K562 (cell line): ENCODE measurements at regions not wholly inside any gene's neighbourhood (a gene's known extent, or its start where the extent isn't known, plus 50 kb on each side); places are given as distances from the start of the nearest gene placed in this dataset.

ENCODE experiments used
- ATAC-seq: fragments of 200-7000 bp; cut with Tn5 transposase; 3 replicates; pipeline ENCODE4 v1.9.1; 2020; ENCODE audit warnings: moderate library complexity
- BruUV-seq: library from RNA; stranded (reverse); fragments of 400-500 nt; replicated peaks from 2 replicates; lab custom pipeline; 2021; lab: Mats Ljungman, UMichigan
- CTCF ChIA-PET: fragments of 300-600 bp; formaldehyde crosslinking; extraction: SDS; loops from one replicate; lab custom pipeline; 2021; ENCODE audit warnings: low intra/inter-chr PET ratio; lab: Yijun Ruan, JAX
- POLR2A ChIA-PET: fragments of 300-600, 350-650 bp; sonication (Branson Sonifier 250); formaldehyde crosslinking; extraction: SDS; loops from one replicate; lab custom pipeline; 2021; ENCODE audit warnings: antibody characterized with exemption, inconsistent platforms; lab: Yijun Ruan, JAX
- DNase-seq, 4 experiments: peaks; one replicate each; pipeline versions ENCODE4 v3.0.0 to v3.0.0-alpha.2; 2011 to 2018; ENCODE audit warnings: low spot score in 3 of 4, mixed read lengths in 3 of 4; ENCODE audit errors: extremely low read depth in 1 of 4
- FAIRE-seq: peaks from 2 replicates; lab custom pipeline; 2011; peaks lifted over from hg19 to GRCh38; lab: Jason Lieb, UNC
- H2AFZ ChIP-seq: 2 replicates; pipeline ENCODE4 v1.6.0; 2011; ENCODE audit warnings: low read depth, low read length, control low read depth, inconsistent platforms
- H3K27ac ChIP-seq: fragments of 200-600 bp; 3 replicates; pipeline ENCODE4 v1.8.0; 2011; ENCODE audit warnings: low read depth, mild to moderate bottlenecking, control low read depth, inconsistent platforms, low read length, moderate library complexity, mixed read lengths; ENCODE audit errors: extremely low read depth
- H3K27me3 ChIP-seq, 2 experiments: fragments of 300-600 bp in 1 of 2; 2 replicates in 1 of 2; 3 replicates in 1 of 2; pipeline versions ENCODE4 v1.6.0 to v1.8.0; 2011; ENCODE audit warnings: inconsistent platforms in 2 of 2, low read length in 2 of 2, mild to moderate bottlenecking in 1 of 2, mixed read lengths in 1 of 2, moderate library complexity in 1 of 2; ENCODE audit not compliant: control insufficient read depth in 2 of 2, insufficient read depth in 2 of 2
- H3K36me3 ChIP-seq: fragments of 300-600 bp; 3 replicates; pipeline ENCODE4 v1.8.0; 2011; ENCODE audit warnings: mild to moderate bottlenecking, low read length, inconsistent platforms; ENCODE audit not compliant: control insufficient read depth, insufficient read depth
- H3K4me1 ChIP-seq, 2 experiments: fragments of 200-600 bp in 1 of 2; replicated peaks in 1 of 2; 2 replicates in 1 of 2; 3 replicates in 1 of 2; pipeline versions ENCODE4 v1.5.1 to v1.8.0; 2011; ENCODE audit warnings: inconsistent platforms in 2 of 2, low read length in 2 of 2, mild to moderate bottlenecking in 1 of 2, mixed read lengths in 1 of 2, moderate library complexity in 1 of 2; ENCODE audit not compliant: control insufficient read depth in 2 of 2, insufficient read depth in 2 of 2
- H3K4me2 ChIP-seq: 2 replicates; pipeline ENCODE4 v1.6.1; 2011; ENCODE audit warnings: low read length, control low read depth, inconsistent platforms, mixed read lengths; ENCODE audit not compliant: insufficient read depth
- H3K4me3 ChIP-seq: fragments of 200-600 bp; sonication (generic), shearing (Covaris generic); 2 replicates; pipeline ENCODE4 v1.5.1; 2016; ENCODE audit warnings: control low read depth, inconsistent platforms
- H3K79me2 ChIP-seq: fragments of 200-600 bp; 3 replicates; pipeline ENCODE4 v1.8.0; 2011; ENCODE audit warnings: low read length, inconsistent platforms; ENCODE audit not compliant: control insufficient read depth, insufficient read depth
- H3K9ac ChIP-seq, 2 experiments: 2 replicates each; pipeline versions ENCODE4 v1.6.0 to v1.6.1; 2011; ENCODE audit warnings: low read depth in 2 of 2, low read length in 2 of 2, control low read depth in 1 of 2, inconsistent platforms in 1 of 2, mild to moderate bottlenecking in 1 of 2, mixed read lengths in 1 of 2; ENCODE audit not compliant: insufficient read depth in 1 of 2
- H3K9me1 ChIP-seq: one replicate; pipeline ENCODE4 v1.6.0; 2011; ENCODE audit warnings: inconsistent platforms, mild to moderate bottlenecking, low read length, moderate library complexity; ENCODE audit not compliant: control insufficient read depth, insufficient read depth
- H3K9me3 ChIP-seq: replicated peaks from 2 replicates; pipeline ENCODE4 v1.5.1; 2011; ENCODE audit warnings: low read depth, low read length, inconsistent platforms; ENCODE audit not compliant: control insufficient read depth, insufficient read depth
- H4K20me1 ChIP-seq: replicated peaks from 2 replicates; pipeline ENCODE4 v1.6.1; 2011; ENCODE audit warnings: low read length, inconsistent platforms, mixed read lengths; ENCODE audit not compliant: control insufficient read depth, insufficient read depth
- ATF7 ChIP-seq: fragments of 450-650 bp; IDR thresholded peaks from 2 replicates; pipeline ENCODE4 v1.7.1; 2014; ENCODE audit warnings: mild to moderate bottlenecking, moderate library complexity
- HNRNPH1 ChIP-seq: fragments of 200-400 bp; formaldehyde crosslinking; optimal IDR thresholded peaks from 2 replicates; pipeline ENCODE3; 2017; ENCODE audit warnings: low read depth, mild to moderate bottlenecking, low read length, moderate library complexity
- MAFF ChIP-seq: IDR thresholded peaks from 2 replicates; pipeline ENCODE4 v1.6.1; 2012; ENCODE audit warnings: low read length, improper control_type of control experiment
- SMAD1 ChIP-seq: fragments of 150-350 bp; IDR thresholded peaks from 2 replicates; pipeline ENCODE4 v1.6.1; 2014; ENCODE audit warnings: low read length, low read depth; ENCODE audit not compliant: partially characterized antibody
- ZNF124 ChIP-seq: sonication (generic); formaldehyde crosslinking; IDR thresholded peaks from 2 replicates; pipeline ENCODE4 v1.8.1; 2022; ENCODE audit warnings: missing genetic modification reagents
- ZNF3 ChIP-seq: fragments of 250-450 bp; sonication (Bioruptor Pico); IDR thresholded peaks from 2 replicates; pipeline ENCODE4 v1.5.0; 2021; ENCODE audit warnings: mild to moderate bottlenecking, moderate library complexity
- ZNF316 ChIP-seq: fragments of 450-650 bp; IDR thresholded peaks from 2 replicates; pipeline ENCODE4 v1.6.1; 2016
- ZNF696 ChIP-seq: fragments of 250-450 bp; sonication (Bioruptor Pico); conservative IDR thresholded peaks from 2 replicates; pipeline ENCODE4 v1.4.0; 2020; ENCODE audit warnings: mild to moderate bottlenecking, moderate library complexity
- WGBS: fragments of 100-300 bp; shearing (Covaris generic); methylation state at CpG from one replicate; pipeline ENCODE4 v1.1.6; 2016; ENCODE audit warnings: low coverage, mixed read lengths; ENCODE audit not compliant: insufficient coverage; ENCODE audit errors: missing lambda C conversion rate; 5-methylcytosine and 5-hydroxymethylcytosine counted together
- in situ Hi-C: fragments of 300-500 bp; cut with MboI; formaldehyde crosslinking; loops from 4 replicates; pipeline ENCODE4 v1.15.0; 2018; ENCODE audit warnings: inconsistent platforms, mixed read lengths
- intact Hi-C: fragments of 100-400 bp; cut with micrococcal nuclease; formaldehyde crosslinking; loops from 2 replicates; pipeline ENCODE4 v1.14.2; 2022
- TF ChIP-seq, protein P1 (sequence below): fragments of 450-650 bp; formaldehyde crosslinking; IDR thresholded peaks from 2 replicates; pipeline ENCODE4 v1.4.0; 2022; ENCODE audit warnings: missing genetic modification characterization

DNA sequence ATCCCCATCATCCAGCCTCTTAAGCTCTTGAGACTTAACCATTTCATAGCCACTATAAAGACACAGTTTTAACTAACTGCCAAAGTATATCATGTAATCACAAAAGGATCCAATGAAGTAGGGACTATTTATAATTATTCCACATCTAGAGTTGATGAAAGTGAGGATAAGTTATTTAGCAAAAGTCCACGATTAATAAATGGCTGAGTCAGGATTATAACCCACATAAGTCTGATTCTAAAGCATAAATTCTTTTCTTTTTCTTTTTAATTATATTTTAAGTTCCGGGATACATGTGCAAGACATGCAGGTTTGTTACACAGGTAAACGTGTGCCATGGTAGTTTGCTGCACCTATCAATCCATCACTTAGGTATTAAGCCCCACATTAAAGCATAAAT is 166.1 kb downstream of the PPP1R3A start:
- Histone ChIP-seq H3K27me3 (no peaks in the 10 kb centered on the region), H3K9me3 (no peaks in the 10 kb centered on the region), H3K4me3 (no peak overlapping the region), H3K4me2 (no peak overlapping the region), H3K36me3 (no peaks in the 10 kb centered on the region), H4K20me1 (no peaks in the 10 kb centered on the region), H3K79me2 (no peaks in the 10 kb centered on the region), H3K9me1 (no peaks in the 10 kb centered on the region), H3K4me1 (no peaks in the 10 kb centered on the region), H3K27ac (no peak overlapping the region), H3K9ac (no peak overlapping the region), H2AFZ (no peak overlapping the region)
- no TSS peak for BruUV-seq
- intact Hi-C loops (no loop called here), in situ Hi-C loops (no loop called here)
- CTCF ChIA-PET: no interaction called here
- TF ChIP-seq ZNF124 (no peak), ZNF316 (peak; percentile 68), MAFF (0 out of 2 replicates have a peak, but pooled peaks have one; percentile 22)
- DNase-seq (no peak), FAIRE-seq (no peak), ATAC-seq (no peak)
- 1% methylated on average over 3 of the region's 3 CpGs for WGBS
- POLR2A ChIA-PET: no interaction called here

DNA sequence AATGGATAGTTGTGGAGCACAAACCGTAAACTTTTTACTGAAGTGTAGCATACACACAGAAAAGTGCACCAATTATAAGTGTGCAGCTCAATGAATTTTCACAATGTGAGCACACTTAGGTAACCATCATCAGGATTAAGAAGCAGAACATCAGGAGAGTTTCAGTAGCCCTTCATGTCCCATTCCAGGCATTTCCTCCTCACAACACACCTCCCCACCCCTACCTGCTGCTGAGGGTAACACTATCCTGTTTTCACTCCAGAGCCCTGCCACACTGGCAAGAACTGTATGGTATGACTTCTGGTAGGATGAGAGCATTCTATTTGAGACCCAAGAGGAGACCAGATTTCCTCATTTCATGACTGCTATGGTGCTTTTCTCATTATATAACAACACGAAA is 166.5 kb downstream of the PPP1R3A start:
- FAIRE-seq (no peak), DNase-seq (no peak)
- no peaks in the 10 kb centered on the region for H3K36me3 ChIP-seq
- in situ Hi-C loops: no loop called here
- WGBS: 0% methylated on average over 2 of the region's 2 CpGs
- no peak overlapping the region for H2AFZ ChIP-seq
- H3K27me3 ChIP-seq: no peaks in the 10 kb centered on the region
- no peaks in the 10 kb centered on the region for H3K4me1 ChIP-seq
- intact Hi-C loops: no loop called here
- no peaks in the 10 kb centered on the region for H3K9me1 ChIP-seq
- POLR2A ChIA-PET: no interaction called here
- no peak overlapping the region for H3K27ac ChIP-seq
- no peaks in the 10 kb centered on the region for H4K20me1 ChIP-seq
- no TSS peak for BruUV-seq
- no peaks in the 10 kb centered on the region for H3K79me2 ChIP-seq
- no peak overlapping the region for H3K4me3 ChIP-seq
- TF ChIP-seq HNRNPH1: no peak
- TF ChIP-seq ZNF3 (CRISPR knock-in tag): no peak
- TF ChIP-seq ZNF696: no peak
- no peak for TF ChIP-seq SMAD1
- TF ChIP-seq ATF7: no peak
- TF ChIP-seq, protein P1, sequence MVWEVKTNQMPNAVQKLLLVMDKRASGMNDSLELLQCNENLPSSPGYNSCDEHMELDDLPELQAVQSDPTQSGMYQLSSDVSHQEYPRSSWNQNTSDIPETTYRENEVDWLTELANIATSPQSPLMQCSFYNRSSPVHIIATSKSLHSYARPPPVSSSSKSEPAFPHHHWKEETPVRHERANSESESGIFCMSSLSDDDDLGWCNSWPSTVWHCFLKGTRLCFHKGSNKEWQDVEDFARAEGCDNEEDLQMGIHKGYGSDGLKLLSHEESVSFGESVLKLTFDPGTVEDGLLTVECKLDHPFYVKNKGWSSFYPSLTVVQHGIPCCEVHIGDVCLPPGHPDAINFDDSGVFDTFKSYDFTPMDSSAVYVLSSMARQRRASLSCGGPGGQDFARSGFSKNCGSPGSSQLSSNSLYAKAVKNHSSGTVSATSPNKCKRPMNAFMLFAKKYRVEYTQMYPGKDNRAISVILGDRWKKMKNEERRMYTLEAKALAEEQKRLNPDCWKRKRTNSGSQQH: no peak
- TF ChIP-seq, all 486 proteins: peak for 0
- Histone ChIP-seq H3K9ac (no peak overlapping the region), H3K9me3 (no peaks in the 10 kb centered on the region), H3K4me2 (no peak overlapping the region)
- CTCF ChIA-PET: no interaction called here
- ATAC-seq: no peak
